Activated gamma-delta T cell treated with Interleukin-2 at 50 U/mL for 16 hours (primary cell): ENCODE measurements at regions not wholly inside any gene's neighbourhood (a gene's known extent, or its start where the extent isn't known, plus 50 kb on each side); places are given as distances from the start of the nearest gene placed in this dataset.

Source experiments
- DNase-seq: peaks from one replicate; pipeline ENCODE4 v3.0.0-alpha.2; 2020

DNA sequence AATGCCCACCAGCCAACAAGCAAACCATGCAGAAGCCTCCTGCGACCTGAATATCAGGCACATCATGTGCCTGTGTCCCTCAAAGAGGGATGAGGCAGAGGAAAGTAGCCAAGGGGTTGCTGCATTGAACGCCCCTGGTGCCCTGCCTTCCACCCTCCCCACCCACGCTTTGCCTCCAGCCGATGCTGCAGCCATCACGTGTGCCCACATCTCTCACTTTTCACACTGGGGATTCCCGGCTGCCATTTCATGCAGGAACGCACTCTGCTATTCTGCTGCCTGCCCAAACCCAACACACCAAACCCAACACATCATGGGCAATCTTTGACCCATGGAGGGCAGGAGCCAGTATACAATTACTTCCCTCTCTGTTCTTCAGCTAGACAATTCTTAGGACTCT, 462.2 kb upstream of the PROK2 start:
- no peak for DNase-seq

DNA sequence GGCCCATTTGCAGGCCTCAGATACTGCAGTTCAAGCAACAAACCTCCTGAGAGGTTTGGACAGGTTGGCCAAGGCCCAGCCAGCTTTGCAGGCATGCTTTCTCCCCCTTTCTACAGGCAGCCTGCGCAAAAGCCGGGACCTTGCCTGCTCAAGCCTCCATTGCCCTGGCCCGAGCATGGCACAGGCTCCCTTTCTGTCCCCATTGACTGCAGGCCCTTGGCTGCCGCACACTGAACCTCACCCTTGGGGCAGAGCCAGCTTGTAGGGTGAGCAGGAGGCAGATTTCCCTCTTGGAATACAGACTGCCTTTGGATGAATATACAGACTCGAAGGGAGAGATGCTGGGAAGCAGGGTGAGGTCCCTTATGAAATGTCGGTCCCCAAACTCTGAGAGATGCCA, 461.7 kb upstream of the PROK2 start:
- DNase-seq: no peak

DNA sequence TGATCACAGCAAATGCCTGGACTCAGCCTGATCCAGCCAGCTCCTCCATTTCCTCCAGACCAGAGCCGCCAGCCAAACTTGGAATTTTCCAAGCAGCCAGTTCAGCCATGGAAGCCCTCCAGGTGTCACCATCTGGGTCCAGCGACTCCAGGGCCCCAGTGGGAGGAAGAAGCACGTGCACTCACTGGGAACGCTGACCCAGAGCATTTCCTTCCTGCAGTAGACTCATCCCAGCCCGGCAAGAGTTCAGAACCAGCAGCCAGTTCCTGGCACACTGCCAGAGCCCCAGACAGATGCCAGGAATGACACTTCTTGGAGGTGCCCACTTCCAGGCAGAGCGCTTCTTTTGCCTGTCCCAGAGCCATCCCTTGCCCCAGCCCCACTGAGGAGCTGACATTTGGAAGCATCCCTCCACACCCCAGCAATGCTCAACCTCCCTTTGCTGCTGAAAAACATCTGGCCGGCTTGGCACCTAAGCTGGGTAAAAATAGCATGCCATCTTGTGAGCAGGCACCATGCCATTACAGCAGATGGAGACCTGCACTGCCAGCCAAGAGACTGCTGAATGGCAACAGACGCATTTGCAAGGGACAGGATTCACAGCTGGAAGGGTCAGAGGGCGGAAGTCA, 460.3 kb upstream of the PROK2 start:
- no peak for DNase-seq

DNA sequence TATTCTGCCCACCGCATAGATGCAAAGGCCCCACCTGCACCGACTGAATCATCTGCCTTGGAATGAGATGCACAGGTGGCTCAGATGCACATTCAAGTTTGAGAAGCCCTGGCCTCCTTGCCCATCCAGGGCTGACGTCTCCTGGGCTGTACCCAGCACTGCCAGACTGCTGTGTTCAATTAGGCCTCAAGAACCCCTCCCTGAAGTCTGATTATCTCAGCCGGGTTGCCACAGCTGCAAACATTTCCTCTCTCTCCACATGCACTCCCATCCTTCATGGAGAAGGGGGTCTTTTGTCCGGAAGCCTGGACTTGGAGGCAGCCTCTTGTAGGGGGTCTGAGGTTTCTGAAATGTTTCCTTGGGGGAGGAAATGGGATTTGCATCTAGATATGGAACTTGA, 459.4 kb upstream of the PROK2 start:
- DNase-seq: no peak

DNA sequence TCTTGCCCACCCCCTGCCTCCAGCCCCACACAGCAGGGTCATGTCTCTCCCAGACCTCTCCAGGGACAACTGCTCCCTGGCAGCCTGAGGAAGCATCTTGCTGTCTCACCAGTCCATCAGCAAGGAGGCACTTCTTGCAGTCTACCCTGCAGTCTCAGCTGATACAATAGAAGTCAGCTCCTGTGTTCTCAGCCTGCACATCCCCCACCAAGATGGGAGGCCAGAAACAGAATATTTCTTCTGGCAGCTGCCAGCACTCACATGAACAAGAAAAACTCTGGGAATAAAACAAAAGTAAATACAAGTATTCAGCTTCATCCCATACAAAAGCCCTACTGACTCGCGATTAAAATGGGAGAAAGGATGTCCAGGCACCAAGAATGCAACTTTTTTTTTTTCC, 457.4 kb upstream of the PROK2 start:
- no peak for DNase-seq

DNA sequence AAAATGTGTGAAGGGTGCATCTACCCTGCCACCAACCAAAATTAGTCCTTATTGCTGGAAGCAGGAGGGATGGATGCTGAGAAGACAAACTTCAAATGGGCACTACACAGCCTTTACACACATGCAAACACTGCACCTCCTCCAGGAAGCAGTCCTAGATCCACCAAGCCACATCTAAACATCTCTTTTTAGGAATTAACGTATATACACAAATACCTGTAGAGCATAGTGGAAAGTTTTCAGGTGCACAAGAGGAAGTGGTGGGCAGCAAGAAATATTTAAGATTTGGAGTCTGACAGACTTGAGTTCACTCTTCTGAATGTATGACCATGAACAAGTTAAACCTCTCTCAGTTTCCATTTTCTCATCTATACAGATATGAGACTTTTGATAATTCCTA, 456.6 kb upstream of the PROK2 start:
- DNase-seq: no peak

DNA sequence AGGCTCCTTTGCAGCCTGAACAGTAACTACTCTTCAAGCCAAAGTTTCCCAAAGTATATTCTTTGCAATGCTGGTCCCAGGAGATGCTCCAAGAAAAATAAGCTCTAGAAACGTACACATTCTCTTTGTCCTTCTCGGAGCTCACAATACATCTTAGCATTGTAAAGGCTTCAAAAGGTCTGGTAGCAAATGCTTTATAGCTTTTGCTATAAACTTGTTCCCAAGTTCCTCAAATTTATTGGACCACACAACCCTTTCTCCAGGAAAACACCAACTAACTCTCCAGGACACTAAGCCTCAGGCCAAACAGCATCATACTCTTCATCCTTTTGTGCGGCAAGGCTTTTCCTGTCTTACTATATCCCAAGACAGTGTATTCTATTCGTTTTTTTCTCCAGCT, 455.6 kb upstream of the PROK2 start:
- DNase-seq: no peak

DNA sequence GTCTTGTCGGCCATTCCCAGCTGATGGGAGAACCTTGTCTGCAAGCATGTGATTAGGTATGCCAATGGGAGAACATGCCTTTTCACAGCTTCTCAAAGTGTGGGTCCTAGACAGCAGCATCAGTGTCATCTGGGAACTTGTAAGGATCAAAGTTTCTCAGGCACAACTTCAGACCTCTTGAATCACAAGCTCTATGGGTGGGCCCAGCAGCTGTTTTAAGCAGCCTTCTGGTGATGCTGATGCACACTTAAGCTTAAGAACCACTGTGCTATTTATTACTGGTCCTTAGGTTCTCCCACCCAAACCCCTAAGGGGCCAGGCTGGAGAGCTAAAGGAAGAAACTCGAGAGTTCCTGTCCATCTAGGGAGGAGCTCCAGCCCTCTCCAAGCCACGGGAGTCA, 453.9 kb upstream of the PROK2 start:
- DNase-seq: no peak

DNA sequence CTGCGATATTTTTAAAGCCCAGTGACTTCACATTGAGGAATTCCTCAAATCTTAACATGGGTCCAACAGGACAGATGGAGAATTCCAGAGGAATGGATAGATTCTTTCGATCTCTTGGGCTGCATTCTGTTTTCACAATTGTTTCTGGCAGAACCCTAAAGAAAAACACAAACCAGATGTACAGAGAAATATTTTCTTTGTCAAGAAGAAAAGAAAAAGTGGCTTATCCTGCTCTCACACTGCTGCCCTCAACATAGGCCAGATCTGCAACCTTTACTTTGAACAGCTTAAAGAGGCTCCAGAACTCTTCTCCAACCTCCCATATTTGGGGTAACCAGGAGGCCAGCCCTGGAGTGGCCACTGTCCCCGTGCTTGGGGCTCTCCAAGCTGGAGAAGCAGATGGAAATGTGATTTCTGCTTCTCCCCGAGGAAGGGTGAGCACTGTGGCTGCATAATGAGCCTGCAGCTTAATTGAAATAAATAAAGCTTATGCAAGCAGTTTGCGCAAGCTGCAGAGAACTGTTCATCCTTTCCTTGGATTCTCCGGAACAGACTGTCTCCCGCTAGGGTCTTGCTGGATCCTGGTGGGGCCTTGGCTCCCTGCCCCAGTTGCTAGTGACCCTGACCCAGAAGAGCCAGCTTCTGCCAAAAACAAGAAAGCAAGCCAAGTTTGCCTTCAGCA, 453.2 kb upstream of the PROK2 start:
- no peak for DNase-seq

DNA sequence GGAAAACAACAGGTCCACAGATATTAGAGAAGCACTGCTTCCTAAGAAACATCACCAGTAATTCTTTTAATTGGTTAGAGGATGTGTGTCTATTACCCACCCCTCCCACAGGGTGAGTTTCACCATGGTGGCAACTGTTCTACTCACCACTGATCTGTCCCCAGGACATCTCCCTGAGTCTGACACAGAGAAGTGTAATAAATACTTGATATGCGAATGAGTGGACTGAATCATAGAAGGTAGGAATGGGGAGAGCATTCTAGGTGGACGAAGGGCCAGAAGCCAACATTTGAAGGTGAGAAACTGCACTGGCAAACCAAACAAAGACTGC, 452.7 kb upstream of the PROK2 start:
- DNase-seq: no peak

DNA sequence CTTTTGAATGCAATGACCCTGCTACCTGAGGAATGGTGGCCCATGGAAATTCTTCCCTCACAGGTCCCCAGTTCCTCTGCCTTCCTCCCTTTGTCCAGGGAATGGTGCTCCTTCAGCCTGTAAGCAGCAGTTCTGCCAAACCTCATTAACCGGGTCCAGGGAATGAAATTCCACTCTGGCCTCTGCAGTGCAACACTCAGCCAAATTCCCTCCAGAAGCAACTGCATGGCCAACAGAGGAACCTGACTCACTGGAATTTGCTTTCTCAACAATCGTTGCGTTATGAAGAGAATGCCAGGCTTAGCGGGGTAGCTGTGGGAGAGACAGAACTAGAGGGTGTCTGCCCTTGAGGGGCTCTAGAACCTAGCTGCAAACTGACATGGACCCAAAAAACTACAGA, 449.4 kb upstream of the PROK2 start:
- DNase-seq: no peak

DNA sequence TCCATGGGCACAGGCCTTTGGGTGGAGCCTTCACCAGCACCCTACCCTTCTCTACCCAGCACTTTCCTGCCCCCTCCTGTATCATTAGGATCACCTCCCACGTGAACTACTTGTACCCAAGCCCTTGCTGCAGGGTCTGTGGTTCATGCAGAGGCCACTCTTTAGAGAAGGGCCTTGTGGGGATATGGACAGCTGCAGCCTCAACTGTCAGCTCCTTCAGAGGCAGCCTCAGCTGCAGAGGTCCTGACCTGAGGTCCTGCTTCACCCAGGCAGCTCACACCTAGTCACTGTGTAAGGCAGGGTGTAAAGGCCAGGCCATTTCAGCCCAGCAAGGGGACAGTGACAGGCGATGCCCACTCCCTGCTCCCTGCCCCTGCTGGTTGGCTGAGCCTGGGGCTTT, 448.6 kb upstream of the PROK2 start:
- DNase-seq: no peak

DNA sequence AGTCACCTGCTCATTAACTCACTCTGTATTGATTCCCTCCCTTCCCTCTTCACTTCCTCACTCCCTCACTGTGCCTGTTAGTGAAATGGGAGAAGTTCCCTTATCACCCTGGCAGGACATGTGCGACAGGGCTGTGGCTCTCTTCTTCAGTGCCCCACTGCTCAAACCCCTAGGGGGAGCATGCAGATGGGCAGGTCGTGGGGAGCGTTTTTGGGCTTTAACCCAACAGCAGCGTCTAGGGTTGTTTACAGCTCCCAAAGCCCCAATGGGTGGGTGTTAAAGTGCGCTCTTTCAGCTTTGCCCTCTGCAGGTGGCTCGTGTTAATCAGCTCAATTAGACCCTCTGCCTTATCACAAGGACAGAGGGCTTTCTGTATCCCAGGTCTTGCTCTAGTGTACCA, 447.8 kb upstream of the PROK2 start:
- no peak for DNase-seq

DNA sequence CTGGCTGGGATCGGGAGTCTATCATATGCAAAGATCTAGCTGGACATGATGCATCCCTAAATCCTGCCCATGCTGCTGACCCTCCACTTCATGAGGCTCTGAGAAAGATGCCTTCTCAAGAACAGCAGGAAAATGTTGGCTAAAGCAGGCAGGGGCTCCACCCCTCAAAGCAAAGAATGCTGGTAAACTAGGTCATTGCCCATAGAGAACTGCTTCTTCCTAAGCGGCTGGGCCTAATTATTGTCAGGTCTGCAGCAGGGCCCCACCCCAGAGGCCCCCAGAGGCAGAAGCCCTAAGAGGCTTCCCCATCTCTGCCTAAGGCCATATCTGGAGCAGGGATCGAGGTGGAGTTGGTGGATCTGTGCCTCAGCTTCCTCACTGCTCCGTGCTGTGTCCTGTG, 447.4 kb upstream of the PROK2 start:
- DNase-seq: no peak

DNA sequence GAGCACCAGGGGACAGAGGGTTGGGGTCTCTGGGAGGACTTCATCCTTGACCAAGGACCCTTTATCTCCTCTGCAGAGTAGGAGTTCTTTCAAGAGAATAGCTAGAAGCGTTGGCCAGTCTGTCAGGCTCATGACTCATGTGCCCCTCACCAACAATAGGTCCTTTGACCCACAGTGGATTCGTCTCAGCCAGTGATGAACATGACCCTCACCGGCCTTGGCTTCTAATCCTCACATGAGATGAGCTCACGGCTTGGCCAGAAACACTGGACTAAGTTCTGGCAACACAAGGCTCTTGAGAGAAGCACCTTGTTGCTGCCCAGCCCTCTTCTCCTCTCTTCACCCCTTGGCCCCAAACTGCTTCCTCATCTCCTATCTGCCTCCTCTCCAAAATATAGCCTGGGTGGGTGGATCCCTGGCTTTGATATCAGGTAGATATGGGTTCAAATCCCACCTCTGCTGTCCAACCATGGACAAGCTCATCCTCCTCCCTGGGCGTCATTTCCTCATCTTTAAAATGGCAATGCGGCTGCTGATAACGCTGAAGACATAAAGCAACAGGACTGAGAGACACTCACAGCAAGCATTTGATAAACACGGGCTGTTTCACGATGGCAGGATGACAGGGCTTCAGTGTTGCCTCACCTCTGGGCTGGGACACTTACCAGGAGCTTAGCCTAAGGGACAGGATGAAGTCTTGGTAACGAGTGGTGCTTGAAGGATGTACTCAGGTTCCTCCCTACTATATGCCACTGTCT, 446.7 kb upstream of the PROK2 start:
- DNase-seq: no peak

DNA sequence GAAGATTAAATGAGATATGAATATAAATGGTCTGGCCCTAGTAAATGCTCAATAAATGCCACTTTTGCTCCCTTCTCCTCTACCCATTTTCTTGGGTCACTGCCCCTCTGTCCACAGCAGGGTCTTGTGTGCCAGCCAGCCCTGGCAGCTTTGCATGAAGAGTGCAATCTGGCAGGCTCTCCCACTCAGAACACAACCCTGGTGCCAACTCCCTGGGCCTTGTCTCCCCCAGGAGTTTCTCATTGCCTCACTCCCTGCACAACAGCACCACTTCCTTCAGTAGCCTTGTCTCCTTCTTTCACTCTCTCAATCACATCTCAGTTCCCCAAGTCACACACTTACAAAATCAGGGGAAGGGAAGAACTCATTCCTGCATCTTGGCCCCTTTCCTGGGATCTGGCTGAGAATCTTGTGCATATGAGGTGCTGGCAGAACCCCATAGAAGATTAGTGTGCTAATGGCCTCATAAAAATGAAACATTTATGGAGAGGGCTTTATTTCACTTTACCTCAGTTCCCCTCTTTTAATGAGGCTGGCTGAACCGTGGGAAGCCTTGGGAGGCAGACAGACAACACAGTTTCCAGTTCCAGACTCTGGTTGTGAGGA, 445.9 kb upstream of the PROK2 start:
- no peak for DNase-seq

DNA sequence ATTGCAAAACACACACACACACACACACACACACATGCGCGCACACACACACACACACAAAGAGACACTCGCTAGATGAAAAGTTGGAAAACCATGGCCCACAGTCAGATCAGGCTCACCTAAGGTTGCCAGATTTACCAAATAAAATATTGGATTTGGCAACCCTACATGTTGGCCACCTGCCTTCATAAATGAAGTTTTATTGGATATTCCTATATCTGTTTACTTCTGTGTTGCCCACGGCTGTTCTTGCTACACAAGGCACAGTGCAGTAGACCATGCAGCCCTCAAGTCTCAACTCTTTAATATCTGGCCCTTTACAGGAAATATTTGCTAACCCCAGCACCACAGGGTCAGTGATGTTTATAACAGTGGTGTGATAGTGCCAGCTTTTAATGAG, 445.0 kb upstream of the PROK2 start:
- DNase-seq: no peak

DNA sequence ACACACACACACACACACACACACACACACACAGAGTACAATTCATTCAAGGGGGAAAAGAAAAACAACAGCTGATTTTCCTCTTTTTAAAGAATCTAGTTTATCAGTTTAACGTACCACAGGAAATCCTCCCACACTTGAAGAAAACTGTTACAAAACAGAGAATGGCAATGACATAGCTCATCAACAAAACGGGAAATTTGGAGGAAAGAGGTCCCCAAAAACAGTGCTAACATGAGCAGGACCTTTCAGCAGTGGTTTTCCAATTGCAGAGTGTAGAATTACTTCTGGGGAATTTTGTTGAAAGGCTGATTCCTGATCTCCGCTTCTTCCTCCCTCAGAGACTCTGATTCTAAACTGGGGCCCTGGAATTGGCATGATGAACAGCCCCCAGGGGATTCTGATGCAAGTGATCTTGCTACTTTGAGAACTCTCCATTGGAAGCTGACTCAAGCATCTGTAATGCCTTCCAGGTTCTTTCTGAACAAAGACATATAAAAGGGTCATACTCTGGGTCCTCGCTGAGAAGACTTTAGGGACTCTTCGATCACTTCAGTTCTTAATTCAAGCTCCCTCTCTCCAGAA, 442.6 kb upstream of the PROK2 start:
- DNase-seq: no peak

DNA sequence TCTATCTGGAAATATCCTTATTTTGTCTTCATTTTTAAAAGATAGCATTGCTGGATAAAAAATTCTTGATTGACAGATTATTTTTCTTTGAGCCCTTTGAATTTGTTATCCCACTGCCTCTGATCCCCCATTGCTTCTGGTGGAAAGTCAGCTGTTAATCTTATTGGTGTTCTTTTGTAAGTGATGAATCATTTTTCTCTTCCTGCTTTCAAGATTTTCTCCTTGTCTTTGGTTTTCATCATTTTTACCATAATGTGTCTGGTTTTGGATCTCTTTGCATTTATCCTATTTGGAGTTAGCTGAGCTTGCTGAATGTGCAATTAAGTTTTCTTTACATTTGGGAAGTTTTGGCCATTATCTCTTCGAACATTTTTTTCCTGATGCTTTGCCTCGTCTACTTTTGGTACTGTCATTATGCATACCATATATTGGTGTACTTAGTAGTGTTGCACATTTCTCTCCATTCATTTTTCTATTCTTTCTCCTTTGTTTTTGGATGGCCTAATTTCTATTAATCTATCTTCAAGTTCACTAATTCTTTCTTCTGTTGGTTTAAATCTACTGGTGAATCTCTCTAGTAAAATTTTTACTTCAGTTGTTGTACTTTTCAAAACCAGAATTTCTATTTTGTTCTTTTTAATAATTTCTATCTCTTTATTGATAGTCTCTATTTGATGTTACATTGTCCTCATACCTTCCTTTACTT, 440.0 kb upstream of the PROK2 start:
- no peak for DNase-seq

DNA sequence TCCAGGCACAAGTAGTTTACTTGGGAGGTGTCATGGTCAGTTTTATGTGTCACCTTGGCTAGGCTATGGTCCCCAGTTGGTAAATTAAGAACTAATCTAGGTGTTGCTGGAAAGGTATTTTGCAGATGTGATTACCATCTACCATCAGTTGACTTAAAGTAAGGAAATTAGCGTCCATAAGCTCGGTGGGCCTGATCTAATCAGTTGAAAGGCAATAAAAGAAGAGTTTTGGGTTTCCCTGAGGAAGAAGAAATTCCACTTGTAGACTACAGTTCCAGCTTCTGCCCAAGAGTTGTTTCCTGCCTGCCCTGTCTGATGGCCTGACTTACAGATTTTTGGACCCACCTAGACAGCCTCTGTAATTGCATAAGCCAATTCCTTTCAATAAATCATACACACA, 438.7 kb upstream of the PROK2 start:
- DNase-seq: no peak

DNA sequence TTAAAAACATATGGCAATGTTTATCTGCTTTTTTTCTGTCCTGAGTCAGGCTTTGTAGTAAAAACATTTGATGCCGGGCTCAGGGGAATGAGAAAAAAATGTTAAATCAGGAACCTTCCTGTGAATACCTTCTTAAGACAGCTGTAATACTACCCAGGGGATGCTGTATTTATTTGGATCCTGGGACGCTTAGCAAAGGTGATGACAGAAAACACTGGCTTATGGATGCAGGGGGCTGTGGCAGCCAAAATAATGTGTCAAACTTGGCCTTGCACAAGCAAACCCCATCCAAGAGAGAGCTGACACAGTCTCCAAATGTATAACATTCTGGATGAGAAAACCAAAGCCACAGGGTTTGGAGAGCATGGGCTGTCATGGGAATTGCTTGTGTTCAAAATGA, 438.2 kb upstream of the PROK2 start:
- DNase-seq: no peak

DNA sequence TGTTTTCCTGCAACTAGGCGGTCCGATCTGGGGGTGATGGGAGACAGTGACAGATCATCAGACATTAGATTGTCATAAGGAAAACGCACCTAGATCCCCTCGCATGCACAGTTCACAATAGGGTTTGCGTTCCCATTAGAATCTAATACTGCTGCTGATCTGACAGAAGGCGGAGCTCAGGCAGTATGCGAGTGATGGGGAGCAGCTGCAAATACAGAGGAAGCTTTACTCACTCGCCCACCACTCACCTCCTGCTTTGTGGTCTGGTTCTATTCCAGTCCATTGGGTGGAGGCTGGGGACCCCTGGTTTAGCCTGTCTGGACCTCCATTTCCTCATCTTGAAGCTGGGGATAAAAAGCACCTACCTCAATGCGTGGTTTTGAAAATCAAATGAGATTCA, 437.5 kb upstream of the PROK2 start:
- no peak for DNase-seq

DNA sequence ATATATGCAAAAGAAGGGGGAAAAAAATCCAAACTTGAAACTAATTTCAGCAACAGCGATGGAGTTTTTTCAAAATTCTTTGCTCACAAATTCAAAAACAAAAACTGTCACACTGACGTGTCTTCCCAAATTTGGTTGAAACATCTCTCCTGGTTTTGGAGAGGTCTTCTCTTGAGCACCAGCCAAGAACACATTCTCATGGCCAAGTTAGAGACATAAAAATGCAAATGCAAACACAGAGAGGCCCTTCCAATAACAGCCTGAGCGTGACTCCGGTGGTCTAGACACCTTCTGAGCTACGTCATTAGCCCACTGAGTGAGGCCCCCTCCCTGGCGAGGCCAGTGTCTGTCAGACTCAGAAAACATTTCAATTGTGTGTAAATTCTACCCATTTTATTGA, 436.0 kb upstream of the PROK2 start:
- no peak for DNase-seq
